ENCODE measurements at regions not wholly inside any gene's neighbourhood (a gene's known extent, or its start where the extent isn't known, plus 50 kb on each side); places are given as distances from the start of the nearest gene placed in this dataset.

- TF ChIP-seq CTCF (IDR thresholded peaks at IDR 0.05) (no peak), REST (IDR thresholded peaks at IDR 0.05; ENCODE audit: insufficient read depth in 1 of 2, low read depth in 2 of 2, low read length in 1 of 2) (no peak)
Observed at GRCh38 chr5:3526551-3527185, 69.0 kb upstream of the IRX1 start.

Data from Panc1 (cell line).